Right lung (tissue), 2 donors: ENCODE measurements at regions not wholly inside any gene's neighbourhood (a gene's known extent, or its start where the extent isn't known, plus 50 kb on each side); places are given as distances from the start of the nearest gene placed in this dataset.

ENCODE experiments used
- DNase-seq, 2 donors: peaks; one replicate each; pipeline ENCODE4 v3.0.0-alpha.2; 2013

DNA sequence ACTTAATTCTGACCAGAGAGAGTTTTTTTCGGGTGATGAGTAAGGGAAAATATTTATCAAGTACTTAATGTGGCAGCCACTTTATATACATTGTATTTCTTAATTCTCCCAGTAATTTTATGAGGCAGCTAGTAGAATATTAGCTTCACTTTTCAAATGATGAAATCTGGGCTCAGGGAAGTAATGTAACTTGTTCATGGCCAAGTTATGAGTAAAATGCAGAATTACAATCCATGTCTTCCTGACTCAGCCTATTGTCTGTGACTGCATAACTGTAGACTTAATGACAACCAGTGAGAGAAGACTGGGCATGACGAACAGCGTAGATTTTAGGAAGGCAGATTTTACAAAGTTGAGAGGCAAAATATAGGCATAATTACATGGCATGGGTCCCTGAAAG is 106.7 kb upstream of the MIS18BP1 start:
- no peak for DNase-seq

DNA sequence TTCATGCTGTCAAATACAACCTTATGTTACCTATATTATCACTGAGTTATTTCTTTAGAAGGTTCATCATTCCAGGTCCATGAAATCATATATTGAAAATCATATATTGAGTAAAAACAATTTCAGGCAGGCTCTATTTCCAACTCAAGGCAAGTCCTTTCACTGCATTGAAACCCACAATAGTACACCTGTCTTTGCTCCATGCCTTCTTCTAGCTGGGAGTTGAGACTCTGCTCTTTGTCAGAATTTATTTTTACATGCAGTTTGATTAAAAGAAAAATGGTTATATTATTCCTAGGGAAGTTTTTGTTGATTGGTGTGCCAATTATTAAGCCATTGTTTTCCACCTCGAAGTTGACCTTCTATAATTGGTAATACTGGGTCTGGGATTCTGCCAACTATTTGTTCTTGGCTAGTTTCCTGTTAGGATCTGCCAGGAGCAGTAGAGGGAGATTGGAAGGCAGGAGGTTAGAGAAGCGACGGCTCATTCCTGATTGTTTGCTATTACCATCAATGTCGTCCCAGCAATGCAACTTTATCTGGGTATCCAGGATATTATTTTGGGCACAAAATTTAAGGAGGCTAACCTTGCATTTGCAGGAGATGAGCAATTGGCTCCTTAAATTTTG is 79.5 kb upstream of the MIS18BP1 start:
- no peak for DNase-seq

DNA sequence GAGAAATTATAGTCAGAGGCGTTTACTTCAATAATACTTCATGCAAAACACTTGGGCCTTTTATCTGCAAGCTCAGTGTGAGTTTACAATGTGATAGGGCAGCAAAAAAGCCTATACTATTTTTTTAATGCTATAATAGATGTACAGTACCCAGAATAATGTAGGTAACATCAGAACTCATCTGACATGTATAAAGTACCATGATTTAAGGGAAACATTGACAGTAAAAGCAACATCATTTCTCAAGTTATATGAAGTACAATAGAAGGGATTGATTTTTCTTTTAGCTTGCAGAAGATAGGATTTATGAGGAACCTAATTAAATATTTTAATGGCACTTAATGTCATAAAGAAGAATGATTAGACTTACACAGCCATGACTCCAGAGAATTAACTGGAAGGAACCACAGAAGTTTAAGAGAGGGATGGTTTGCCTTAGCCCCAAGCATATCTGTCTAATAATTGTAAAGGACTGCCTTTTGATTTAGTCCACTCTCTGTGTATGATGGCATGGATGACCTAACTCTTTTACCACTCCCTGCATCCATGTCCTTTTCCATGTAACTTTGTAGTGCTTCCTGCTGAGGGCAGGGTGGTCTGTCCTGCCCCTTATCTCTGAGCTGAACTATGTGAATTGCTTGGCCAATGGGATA is 55.9 kb upstream of the MIS18BP1 start:
- DNase-seq = no peak
